Activated naive CD4-positive, alpha-beta T cell treated with anti-CD3 and anti-CD28 coated beads, Interleukin-2, amount 50 U/mL, for 72 hours (primary cell): ENCODE measurements at regions not wholly inside any gene's neighbourhood (a gene's known extent, or its start where the extent isn't known, plus 50 kb on each side); places are given as distances from the start of the nearest gene placed in this dataset.

ENCODE experiments used
- ATAC-seq, 2 donors: fragments of 150-1000 bp; cut with Tn5 transposase; 2 replicates each; pipeline ENCODE4 v1.10.0; 2021; ENCODE audit warnings: mild to moderate bottlenecking in 2 of 2, moderate library complexity in 2 of 2
- DNase-seq, 2 donors: peaks; one replicate each; pipeline ENCODE4 v3.0.0; 2021 to 2022; ENCODE audit warnings: low spot score in 2 of 2
- H3K27ac Mint-ChIP-seq, 2 donors: one replicate each; pipeline ENCODE4 v1.8.0; 2022; ENCODE audit warnings: mild to moderate bottlenecking in 2 of 2, mixed read lengths in 2 of 2
- H3K36me3 Mint-ChIP-seq, 2 donors: one replicate each; pipeline ENCODE4 v1.8.0; 2022; ENCODE audit warnings: mixed read lengths in 2 of 2
- H3K9me3 Mint-ChIP-seq, 2 donors: one replicate each; pipeline ENCODE4 v1.8.0; 2022; ENCODE audit warnings: mixed read lengths in 2 of 2

DNA sequence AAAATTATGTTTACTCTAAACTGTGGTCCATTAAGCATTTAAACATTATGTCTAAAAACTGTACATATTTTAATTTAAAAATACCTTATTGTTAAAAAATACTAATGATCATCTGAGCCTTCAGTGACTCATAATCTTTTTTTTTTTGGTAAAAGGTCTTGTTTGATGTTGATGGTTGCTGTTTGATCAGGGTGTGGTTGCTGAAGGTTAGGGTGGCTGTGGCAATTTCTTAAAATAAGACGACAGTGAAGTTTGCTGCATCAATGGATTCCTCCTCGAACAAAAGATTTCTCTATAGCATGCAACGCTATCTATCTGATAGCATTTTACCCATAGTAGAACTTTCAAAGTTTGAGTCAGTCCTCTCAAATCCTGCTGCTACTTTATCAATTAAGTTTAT lies 180.0 kb upstream of the AHR start:
- H3K9me3 Mint-ChIP-seq: peaks cover 3 to 9% of the 10 kb centered on the region in 2 donors
- H3K27ac Mint-ChIP-seq: no peak overlapping the region
- DNase-seq (no peak), ATAC-seq (no peak)
- no peaks in the 10 kb centered on the region for H3K36me3 Mint-ChIP-seq

DNA sequence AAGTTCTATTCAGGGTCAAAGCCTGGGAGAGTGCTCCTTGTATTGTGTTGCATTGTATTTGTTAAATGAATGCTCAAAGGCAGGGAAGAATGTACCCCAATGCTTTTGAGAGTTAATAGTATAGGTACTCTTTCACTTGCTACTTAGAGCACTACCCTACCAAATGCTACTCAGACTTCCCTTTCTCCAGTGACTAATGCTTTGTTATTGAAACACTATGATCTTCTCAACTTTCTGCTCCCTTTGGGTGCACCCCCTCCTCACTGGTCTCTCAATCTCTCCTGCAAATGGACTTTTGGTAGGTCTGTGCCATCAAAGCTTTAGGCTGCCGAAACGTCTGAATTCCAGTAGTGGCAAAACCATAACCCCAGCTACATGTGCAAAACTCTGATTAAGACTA lies 177.7 kb upstream of the AHR start:
- no peak for DNase-seq
- Mint-ChIP-seq H3K27ac (peak overlapping the region in 1 of 2 donors; percentile 19), H3K9me3 (peaks cover 0 to 9% of the 10 kb centered on the region in 2 donors), H3K36me3 (no peaks in the 10 kb centered on the region)
- no peak for ATAC-seq

DNA sequence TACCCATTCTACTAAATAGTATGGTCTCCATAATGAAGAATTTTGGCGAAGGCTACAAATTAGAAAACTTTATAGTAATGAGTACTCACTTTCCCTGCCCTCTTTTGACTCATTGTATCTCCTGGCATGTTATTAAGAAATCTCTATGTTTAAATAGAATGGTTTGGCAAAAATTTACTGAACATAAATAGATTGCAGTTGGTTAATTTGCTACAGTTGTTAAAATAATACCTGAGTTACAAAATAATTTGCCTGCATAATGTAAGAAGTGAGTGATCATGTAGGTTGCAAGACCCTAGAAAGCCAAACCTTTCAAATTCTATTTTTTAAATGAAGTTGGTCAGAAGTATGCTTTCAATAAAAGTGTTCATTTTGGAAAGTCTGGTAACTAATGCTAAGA lies 176.8 kb upstream of the AHR start:
- ATAC-seq: no peak
- Mint-ChIP-seq H3K27ac (no peak overlapping the region), H3K9me3 (peaks cover 0 to 9% of the 10 kb centered on the region in 2 donors), H3K36me3 (no peaks in the 10 kb centered on the region)
- DNase-seq: no peak

DNA sequence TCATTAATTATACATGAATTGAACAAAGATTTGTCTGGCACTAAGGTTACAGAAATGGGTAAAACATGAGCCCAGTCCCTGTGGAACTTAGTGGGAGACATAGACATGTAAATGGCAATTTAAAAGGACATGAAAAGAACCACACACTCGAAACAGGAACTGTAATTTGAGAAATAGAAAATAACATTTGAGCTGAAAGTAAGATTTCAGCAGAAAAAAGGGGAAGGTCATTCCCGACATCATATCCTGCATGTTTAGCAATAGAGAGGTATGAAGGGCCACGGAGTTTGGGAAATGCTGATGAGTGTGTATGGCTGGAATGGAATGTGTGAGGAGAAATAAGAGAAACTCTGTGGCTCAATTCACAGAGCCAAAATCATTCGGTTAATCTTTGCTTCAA lies 175.4 kb upstream of the AHR start:
- Mint-ChIP-seq H3K27ac (no peak overlapping the region), H3K9me3 (peaks cover 0 to 12% of the 10 kb centered on the region in 2 donors), H3K36me3 (no peaks in the 10 kb centered on the region)
- ATAC-seq (no peak), DNase-seq (no peak)

DNA sequence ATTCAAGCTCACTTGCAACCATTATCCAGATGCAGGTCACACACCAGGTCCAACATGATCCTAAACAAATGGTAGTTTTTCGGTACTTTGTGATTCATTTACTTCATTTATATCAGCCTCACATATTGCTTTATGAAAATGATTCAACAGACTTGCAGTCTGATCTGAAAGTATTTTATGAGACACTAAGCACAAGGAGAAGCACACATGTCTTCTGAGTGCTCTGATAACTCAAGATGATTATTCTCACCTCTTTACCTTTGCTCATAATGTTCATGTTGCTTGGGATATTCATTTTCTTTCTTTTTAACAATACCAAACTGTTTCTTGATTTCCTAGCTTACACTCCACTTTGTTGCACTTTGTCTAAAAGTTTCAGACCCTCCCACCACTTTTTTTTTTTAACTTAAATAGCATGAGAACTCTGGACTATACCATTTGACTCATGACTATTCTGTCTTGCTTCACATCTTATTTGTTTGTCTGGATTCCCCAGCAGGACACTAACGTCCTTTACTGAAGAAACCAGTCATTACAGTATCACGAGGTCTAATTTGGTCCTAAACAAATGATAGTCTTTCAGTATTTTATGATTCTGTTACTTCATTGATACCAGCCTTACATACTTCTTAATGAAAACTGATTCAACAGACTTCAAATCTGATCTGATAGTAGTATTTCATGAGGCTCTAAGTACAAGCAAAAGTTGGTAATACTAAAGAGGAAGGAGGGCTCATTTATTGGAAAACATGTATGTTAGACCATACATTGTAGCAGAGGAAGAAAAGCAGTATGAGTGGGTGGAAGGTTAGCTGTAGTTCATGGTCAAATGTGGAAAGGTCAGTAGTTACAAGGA lies 171.8 kb upstream of the AHR start:
- peak; percentile 51 to 93 for ATAC-seq
- no peak for DNase-seq
- no peaks in the 10 kb centered on the region for H3K36me3 Mint-ChIP-seq
- peaks cover 2 to 4% of the 10 kb centered on the region in 2 donors for H3K9me3 Mint-ChIP-seq
- peak overlapping the region in 1 of 2 donors; percentile 61 for H3K27ac Mint-ChIP-seq

DNA sequence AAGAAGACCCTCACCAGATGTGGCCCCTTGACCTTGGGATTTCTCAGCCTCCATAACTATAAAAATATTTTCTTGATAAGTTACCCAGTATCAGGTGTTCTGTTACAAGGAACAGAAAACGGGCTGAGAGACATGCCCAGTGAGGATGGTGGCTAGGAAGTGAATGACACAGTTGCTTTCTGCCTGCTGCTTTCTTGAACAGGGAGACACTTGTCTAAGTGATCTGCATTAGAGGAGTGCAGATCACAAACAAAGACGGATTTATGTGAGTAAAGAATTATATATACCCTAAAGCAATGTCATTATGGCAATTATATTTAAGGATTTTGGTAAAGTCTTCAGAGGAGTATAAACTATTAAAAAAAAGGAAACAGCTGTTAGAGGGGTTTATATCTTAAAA lies 169.2 kb upstream of the AHR start:
- H3K9me3 Mint-ChIP-seq: peaks cover 2 to 4% of the 10 kb centered on the region in 2 donors

DNA sequence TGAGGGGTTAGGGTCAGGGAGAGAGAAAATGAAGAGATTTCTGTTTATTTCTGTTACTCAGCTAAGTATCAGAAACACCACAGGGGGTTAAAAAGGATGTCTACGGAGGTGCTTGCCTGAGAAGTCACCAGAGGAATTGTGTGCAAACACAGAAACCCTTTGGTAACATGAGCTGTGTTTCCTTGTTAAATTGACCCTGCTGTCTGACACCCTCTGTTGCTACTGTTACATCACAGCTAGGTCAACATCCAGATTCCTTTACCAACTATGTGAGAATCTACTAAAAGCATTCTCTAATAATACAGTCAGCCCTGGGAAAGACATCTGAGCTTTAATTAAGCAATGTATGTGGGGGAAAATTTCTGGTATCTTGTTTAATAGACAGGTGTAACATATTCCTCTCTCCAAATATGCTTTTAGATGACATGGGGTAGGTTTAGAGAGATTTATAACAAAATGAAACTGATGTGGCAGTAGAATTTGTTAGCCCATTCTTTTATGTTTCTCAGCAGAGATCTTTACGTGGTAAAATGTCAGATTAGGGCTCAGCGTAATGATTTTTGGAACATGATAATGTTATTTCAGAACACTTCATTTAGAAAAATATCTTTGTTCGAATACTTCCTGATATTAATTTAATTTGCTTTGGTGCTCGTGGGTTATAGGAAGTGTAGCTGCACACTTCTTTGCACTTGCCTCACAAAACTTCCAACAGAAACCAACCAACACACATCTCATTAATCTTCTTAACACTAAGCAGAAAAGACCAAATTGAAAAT lies 168.0 kb upstream of the AHR start:
- DNase-seq (no peak), ATAC-seq (no peak)
- H3K9me3 Mint-ChIP-seq: peaks cover 2 to 4% of the 10 kb centered on the region in 2 donors
- H3K36me3 Mint-ChIP-seq: no peaks in the 10 kb centered on the region
- no peak overlapping the region for H3K27ac Mint-ChIP-seq

More for the DNA sequence above, 169.2 kb upstream of the AHR start:
- no peak overlapping the region for H3K27ac Mint-ChIP-seq
- no peaks in the 10 kb centered on the region for H3K36me3 Mint-ChIP-seq
- DNase-seq: no peak
- no peak for ATAC-seq

DNA sequence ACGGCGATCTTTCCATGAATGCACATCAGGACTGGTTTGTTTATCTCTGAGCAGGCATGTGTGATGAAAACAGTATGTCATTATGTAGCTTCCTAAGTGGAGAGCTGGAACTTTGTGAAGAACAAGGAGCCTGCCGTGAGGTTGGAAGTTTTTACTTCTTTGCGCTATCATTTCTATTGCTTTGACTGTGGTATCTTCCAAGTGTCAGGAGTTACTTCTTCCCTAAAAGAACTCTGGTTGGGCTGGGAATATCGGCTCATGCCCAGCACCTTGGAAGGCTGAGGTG lies 167.4 kb upstream of the AHR start:
- DNase-seq (no peak), ATAC-seq (no peak)
- peaks cover 2 to 5% of the 10 kb centered on the region in 2 donors for H3K9me3 Mint-ChIP-seq
- no peak overlapping the region for H3K27ac Mint-ChIP-seq
- H3K36me3 Mint-ChIP-seq: no peaks in the 10 kb centered on the region

DNA sequence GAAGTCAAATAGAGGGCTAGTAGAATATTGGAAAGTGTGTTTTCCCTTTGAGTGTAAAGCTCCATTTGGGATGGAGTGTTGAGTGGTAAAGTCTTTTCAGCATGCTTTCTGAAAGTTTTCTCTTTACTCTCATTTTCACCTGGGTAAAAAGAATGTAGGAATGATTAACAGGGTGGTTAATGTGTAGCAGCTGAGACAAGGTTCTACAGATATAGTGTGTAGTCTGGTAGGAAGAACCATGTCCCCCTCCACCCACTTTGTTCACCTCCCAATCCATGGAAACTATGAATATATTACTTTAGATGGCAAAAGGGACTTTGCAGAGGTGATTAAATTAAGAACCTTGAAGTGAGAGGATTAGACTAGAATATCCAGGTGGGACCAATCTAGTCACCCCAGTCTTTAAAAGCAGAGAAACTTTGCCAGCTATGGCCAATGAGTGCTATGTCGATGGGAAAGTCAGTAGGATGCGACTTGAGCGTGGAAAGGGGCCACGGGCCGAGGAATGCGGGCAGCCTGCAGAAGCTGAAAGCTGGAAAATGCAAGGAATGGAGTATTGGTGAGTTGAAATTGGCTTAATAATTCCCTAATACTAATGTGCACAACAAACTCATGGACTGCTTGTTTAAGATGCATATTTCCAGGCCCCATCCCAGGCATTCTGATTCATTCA lies 166.3 kb upstream of the AHR start:
- H3K27ac Mint-ChIP-seq: no peak overlapping the region
- H3K36me3 Mint-ChIP-seq: no peaks in the 10 kb centered on the region
- ATAC-seq (no peak), DNase-seq (no peak)
- peaks cover 2 to 8% of the 10 kb centered on the region in 2 donors for H3K9me3 Mint-ChIP-seq

DNA sequence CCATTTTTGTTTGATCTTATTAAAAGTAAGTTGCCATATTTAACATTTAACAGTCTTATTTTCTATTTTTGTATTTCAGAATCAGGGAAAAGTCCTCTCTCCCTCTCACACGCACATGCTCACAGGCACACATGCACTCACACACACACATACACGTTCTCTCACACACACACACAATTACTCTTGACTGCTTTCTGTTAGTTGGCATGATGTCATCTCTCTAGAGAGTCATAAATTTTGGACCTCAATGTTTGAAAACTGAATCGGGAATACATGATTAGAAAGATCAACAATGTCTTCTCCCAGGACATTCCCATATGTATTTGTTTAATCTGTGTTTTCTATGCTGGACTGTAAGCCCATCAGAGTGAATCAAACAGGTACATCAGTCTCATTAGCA lies 165.7 kb upstream of the AHR start:
- peaks cover 2 to 8% of the 10 kb centered on the region in 2 donors for H3K9me3 Mint-ChIP-seq
- no peak overlapping the region for H3K27ac Mint-ChIP-seq
- no peak for DNase-seq
- no peaks in the 10 kb centered on the region for H3K36me3 Mint-ChIP-seq
- no peak for ATAC-seq

DNA sequence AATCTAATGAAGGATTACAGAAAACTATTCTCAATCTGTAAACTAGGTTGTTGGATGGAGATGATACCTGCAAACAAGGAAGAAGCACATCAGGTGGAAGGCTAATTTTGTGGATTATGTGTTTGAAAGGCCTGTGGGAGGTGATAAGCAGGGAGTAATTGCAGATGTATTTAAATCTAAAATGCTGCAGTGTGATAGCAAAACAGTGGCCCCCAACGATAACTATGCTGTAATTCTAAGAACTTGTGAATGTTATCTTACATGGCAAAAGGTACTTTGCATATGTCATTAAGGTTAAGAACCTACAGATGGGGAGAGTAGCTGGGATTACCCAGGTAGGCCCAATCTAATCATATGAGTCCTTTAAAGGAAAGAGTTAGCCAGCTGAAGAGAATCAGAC lies 164.5 kb upstream of the AHR start:
- H3K9me3 Mint-ChIP-seq: peaks cover 0 to 4% of the 10 kb centered on the region in 2 donors
- DNase-seq (no peak), ATAC-seq (no peak)
- H3K27ac Mint-ChIP-seq: peak overlapping the region in 1 of 2 donors; percentile 81
- H3K36me3 Mint-ChIP-seq: no peaks in the 10 kb centered on the region

DNA sequence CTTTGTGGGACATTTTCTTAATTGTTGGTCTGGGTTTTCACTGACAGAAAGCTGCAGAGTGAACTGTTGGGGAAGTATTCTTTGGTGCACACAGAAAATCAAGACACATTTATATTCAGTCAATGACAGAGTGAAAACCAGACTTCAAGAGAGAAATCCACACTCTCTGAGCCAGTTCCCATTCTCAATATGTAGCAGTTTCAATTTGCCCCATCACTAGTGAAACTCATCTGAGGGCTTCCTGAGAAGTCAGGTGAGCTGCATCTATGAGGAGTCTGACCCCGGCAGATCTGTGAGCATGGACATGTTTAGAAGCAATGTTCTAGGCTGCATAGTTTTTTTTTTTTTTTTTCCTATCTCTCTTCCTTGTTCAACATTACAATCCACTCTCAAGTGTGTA lies 163.7 kb upstream of the AHR start:
- H3K9me3 Mint-ChIP-seq: peaks cover 0 to 4% of the 10 kb centered on the region in 2 donors
- no peaks in the 10 kb centered on the region for H3K36me3 Mint-ChIP-seq
- peak; percentile 58 to 59 for ATAC-seq
- peak overlapping the region; percentile 31 to 81 for H3K27ac Mint-ChIP-seq
- DNase-seq: no peak

DNA sequence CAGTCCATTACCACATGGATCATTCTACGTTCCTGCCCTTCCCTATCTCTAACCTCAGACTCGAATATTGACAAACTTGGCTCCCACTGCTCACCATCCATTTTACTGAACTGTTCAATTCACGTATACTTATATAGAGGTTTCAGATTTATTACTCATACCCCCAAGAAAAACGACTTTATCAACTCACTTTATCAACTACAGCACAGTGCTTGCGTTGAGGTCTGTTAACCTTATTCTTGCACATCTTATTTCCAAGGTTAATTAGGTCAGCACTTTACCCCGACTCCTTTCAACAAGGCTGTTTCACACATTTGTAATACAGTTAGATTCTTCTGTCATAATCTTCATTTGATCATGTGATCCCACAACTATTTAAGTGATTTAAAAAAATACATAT lies 162.3 kb upstream of the AHR start:
- H3K9me3 Mint-ChIP-seq: peaks cover 0 to 4% of the 10 kb centered on the region in 2 donors
- H3K27ac Mint-ChIP-seq: peak overlapping the region in 1 of 2 donors; percentile 81
- no peak for DNase-seq
- ATAC-seq: no peak
- no peaks in the 10 kb centered on the region for H3K36me3 Mint-ChIP-seq

DNA sequence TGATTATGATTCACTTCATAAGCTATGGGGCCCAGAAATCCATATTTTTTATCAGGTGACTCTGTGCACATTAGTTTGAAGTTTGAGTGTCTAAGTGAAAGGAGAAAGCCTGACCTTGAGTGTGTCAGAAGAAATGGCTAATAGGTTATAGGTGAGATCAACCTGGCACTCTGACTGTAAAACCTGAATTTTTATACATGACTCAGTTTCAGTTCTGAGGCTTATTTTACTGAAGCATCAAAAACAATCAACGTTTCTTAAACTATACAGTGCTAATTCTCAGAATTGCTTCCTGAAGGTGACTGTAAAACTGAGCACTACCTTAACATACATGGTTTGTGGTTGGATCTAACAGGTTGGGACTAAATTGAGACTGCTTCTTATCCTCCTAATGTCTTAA lies 159.4 kb upstream of the AHR start:
- peaks cover 0 to 13% of the 10 kb centered on the region in 2 donors for H3K36me3 Mint-ChIP-seq
- peak; percentile 88 for ATAC-seq
- peak overlapping the region; percentile 95 to 96 for H3K27ac Mint-ChIP-seq
- H3K9me3 Mint-ChIP-seq: peaks cover 4 to 5% of the 10 kb centered on the region in 2 donors
- DNase-seq: no peak

DNA sequence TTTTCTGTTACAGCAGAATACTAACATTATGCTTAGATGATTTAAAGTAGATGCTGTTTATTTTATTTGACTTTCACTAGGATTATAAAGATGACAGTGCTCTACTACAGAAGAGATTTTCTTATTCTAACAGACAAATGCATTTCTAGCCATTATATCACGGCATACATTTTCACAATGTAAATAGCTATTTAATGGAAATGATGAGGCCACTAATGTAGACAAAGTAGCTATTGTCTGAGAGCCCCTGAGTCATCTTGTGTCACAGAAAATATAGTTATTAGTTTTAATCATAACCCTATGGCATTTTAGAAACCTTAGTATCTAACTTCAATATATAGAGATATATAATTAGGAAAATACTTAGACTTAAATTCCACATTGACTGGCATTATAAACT lies 158.0 kb upstream of the AHR start:
- Mint-ChIP-seq H3K27ac (peak overlapping the region in 1 of 2 donors; percentile 96), H3K9me3 (peaks cover 4 to 5% of the 10 kb centered on the region in 2 donors), H3K36me3 (peaks cover 0 to 13% of the 10 kb centered on the region in 2 donors)
- no peak for DNase-seq
- ATAC-seq: no peak

DNA sequence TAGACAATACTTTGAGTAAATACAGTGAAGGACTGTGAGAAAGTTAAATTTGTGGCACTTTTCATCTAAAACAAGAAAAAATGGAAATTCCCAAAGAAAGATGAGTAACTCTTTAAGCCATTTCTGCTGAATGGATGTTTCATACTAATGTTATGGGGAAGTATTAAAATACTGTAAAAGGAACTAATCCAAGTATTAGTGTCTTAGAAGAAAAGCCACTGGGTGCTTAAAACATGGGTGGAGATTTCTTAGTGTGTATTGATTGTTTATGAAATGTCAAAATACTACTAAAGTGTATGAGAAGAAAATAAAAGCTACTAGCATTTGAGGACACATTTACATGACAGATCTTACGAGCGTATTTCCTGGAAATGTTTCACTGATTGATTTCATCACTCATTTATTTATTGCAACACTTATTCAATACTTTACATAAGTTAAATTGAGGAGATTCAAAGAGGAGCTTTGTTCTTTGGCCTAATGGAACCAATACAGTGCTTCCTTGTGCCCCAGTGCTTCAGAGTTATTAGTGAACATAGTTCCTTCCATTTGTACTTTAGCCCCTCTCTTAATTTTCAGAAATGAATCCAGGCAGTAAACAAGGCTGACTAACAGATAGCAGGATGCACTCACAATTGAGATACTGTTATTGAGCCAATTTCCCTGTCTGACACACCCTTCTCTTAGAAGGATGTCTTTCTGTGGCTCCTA lies 155.5 kb upstream of the AHR start:
- Mint-ChIP-seq H3K27ac (peak overlapping the region in 1 of 2 donors; percentile 92), H3K36me3 (peaks cover 0 to 13% of the 10 kb centered on the region in 2 donors), H3K9me3 (peaks cover 0 to 5% of the 10 kb centered on the region in 2 donors)
- ATAC-seq (no peak), DNase-seq (no peak)
